Activated CD4-positive, alpha-beta T cell treated with anti-CD3 and anti-CD28 coated beads for 36 hours (primary cell): ENCODE measurements at regions not wholly inside any gene's neighbourhood (a gene's known extent, or its start where the extent isn't known, plus 50 kb on each side); places are given as distances from the start of the nearest gene placed in this dataset.

Experiments used
- ATAC-seq: fragments of 200-7000 bp; cut with Tn5 transposase; one replicate; pipeline ENCODE4 v1.10.0; 2021; ENCODE audit warnings: mild to moderate bottlenecking, moderate library complexity
- CTCF ChIA-PET: fragments of 350-600 bp; sonication (Branson Sonifier 250); formaldehyde crosslinking; loops from one replicate; lab custom pipeline; 2021; ENCODE audit warnings: antibody characterized with exemption; lab: Charles Lee
- POLR2A ChIA-PET: fragments of 350-600 bp; sonication (Branson Sonifier 250); formaldehyde crosslinking; loops from one replicate; lab custom pipeline; 2021; ENCODE audit warnings: antibody characterized with exemption, inconsistent platforms; lab: Charles Lee
- DNase-seq: peaks from one replicate; pipeline ENCODE4 v3.0.0-alpha.2; 2020
- H3K27ac Mint-ChIP-seq: one replicate; pipeline ENCODE4 v1.8.0; 2021; ENCODE audit warnings: mixed read lengths
- H3K27me3 Mint-ChIP-seq: one replicate; pipeline ENCODE4 v1.8.0; 2021; ENCODE audit warnings: mixed read lengths
- H3K36me3 Mint-ChIP-seq: one replicate; pipeline ENCODE4 v1.8.0; 2021; ENCODE audit warnings: low read depth, mixed read lengths
- H3K4me1 Mint-ChIP-seq: one replicate; pipeline ENCODE4 v1.8.0; 2021; ENCODE audit warnings: mixed read lengths
- H3K4me3 Mint-ChIP-seq: one replicate; pipeline ENCODE4 v1.8.0; 2021; ENCODE audit warnings: mild to moderate bottlenecking, moderate library complexity, mixed read lengths
- H3K9me3 Mint-ChIP-seq: one replicate; pipeline ENCODE4 v1.8.0; 2021; ENCODE audit warnings: low read depth, mixed read lengths
- intact Hi-C, 2 experiments: fragments of 100-400 bp; cut with DNase I in 1 of 2; cut with micrococcal nuclease in 1 of 2; formaldehyde crosslinking; loops; one replicate each; pipeline versions ENCODE4 v1.14.2 to v1.15.1; 2022 to 2024; cut with DNase I, micrococcal nuclease

- intact Hi-C loops, result no loop called here
- no peaks in the 10 kb centered on the region for H3K27me3 Mint-ChIP-seq
- H3K9me3 Mint-ChIP-seq, result no peaks in the 10 kb centered on the region
- no peak overlapping the region for H3K27ac Mint-ChIP-seq
- DNase-seq, result no peak
- no peaks in the 10 kb centered on the region for H3K36me3 Mint-ChIP-seq
- no peak overlapping the region for H3K4me3 Mint-ChIP-seq
- no peaks in the 10 kb centered on the region for H3K4me1 Mint-ChIP-seq
- CTCF ChIA-PET, result no interaction called here
- POLR2A ChIA-PET, result no interaction called here
- ATAC-seq, result no peak
Observed at GRCh38 chr2:128984081-128984480, 665.4 kb upstream of the HS6ST1 start.

DNA sequence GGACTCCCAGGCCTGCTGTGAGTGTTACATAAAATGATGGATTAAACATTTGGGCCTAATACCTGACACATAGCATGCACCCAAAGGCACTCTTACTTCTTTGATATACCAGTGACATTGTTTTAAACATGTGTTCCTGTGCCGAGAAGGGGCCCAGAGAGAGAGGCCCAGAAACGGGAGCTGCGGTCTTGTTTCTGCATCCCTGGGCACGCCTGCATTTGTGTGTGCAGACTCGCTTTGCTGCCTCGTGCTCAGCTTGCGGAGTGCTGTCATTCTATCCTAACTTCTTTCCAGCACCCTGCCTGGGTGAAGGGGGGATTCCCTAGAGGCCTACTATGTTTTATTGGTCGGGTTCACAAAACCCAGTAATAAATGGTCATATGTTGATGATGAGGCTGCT is 666.2 kb upstream of the HS6ST1 start:
- CTCF ChIA-PET, result no interaction called here
- no peak for DNase-seq
- ATAC-seq, result no peak
- no peaks in the 10 kb centered on the region for H3K36me3 Mint-ChIP-seq
- no peaks in the 10 kb centered on the region for H3K4me1 Mint-ChIP-seq
- intact Hi-C loops, result no loop called here
- H3K27ac Mint-ChIP-seq, result no peak overlapping the region
- no peak overlapping the region for H3K4me3 Mint-ChIP-seq
- H3K9me3 Mint-ChIP-seq, result no peaks in the 10 kb centered on the region
- H3K27me3 Mint-ChIP-seq, result no peaks in the 10 kb centered on the region
- POLR2A ChIA-PET, result no interaction called here

- ChIA-PET POLR2A (no interaction called here), CTCF (no interaction called here)
- no peak for ATAC-seq
- no peak for DNase-seq
- Mint-ChIP-seq H3K27me3 (no peaks in the 10 kb centered on the region), H3K36me3 (no peaks in the 10 kb centered on the region), H3K9me3 (no peaks in the 10 kb centered on the region), H3K4me3 (no peak overlapping the region), H3K4me1 (no peaks in the 10 kb centered on the region), H3K27ac (no peak overlapping the region)
- intact Hi-C loops, result no loop called here
Observed at GRCh38 chr2:128986026-128986715, 667.5 kb upstream of the HS6ST1 start.

- H3K27me3 Mint-ChIP-seq, result no peaks in the 10 kb centered on the region
- ChIA-PET POLR2A (no interaction called here), CTCF (interaction anchor here (0.6 to 0.7 kb wide), 3 partner anchors 102 to 1187 kb away, joined by 3 read pairs; no protein-coding TSS in a partner anchor)
- no peak for ATAC-seq
- intact Hi-C loops, result no loop called here
- H3K4me3 Mint-ChIP-seq, result no peak overlapping the region
- H3K4me1 Mint-ChIP-seq, result no peaks in the 10 kb centered on the region
- DNase-seq, result no peak
- H3K9me3 Mint-ChIP-seq, result no peaks in the 10 kb centered on the region
- H3K27ac Mint-ChIP-seq, result no peak overlapping the region
- no peaks in the 10 kb centered on the region for H3K36me3 Mint-ChIP-seq
Observed at GRCh38 chr2:128986867-128987268, 668.2 kb upstream of the HS6ST1 start.

GRCh38 chr2:128988326-128988725 is 669.7 kb upstream of the HS6ST1 start:
- H3K27ac Mint-ChIP-seq, result no peak overlapping the region
- H3K36me3 Mint-ChIP-seq, result no peaks in the 10 kb centered on the region
- no peaks in the 10 kb centered on the region for H3K27me3 Mint-ChIP-seq
- no peak overlapping the region for H3K4me3 Mint-ChIP-seq
- CTCF ChIA-PET, result no interaction called here
- H3K9me3 Mint-ChIP-seq, result no peaks in the 10 kb centered on the region
- DNase-seq (no peak), ATAC-seq (no peak)
- H3K4me1 Mint-ChIP-seq, result no peaks in the 10 kb centered on the region
- POLR2A ChIA-PET, result no interaction called here
- intact Hi-C loops, result no loop called here

- no peak overlapping the region for H3K27ac Mint-ChIP-seq
- no peaks in the 10 kb centered on the region for H3K4me1 Mint-ChIP-seq
- no peaks in the 10 kb centered on the region for H3K36me3 Mint-ChIP-seq
- CTCF ChIA-PET, result interaction anchor here (0.6 kb wide), 1 partner anchor 229 kb away, joined by 3 read pairs; no protein-coding TSS in a partner anchor
- H3K9me3 Mint-ChIP-seq, result no peaks in the 10 kb centered on the region
- DNase-seq (no peak), ATAC-seq (no peak)
- H3K27me3 Mint-ChIP-seq, result no peaks in the 10 kb centered on the region
- intact Hi-C loops, result no loop called here
- POLR2A ChIA-PET, result no interaction called here
- no peak overlapping the region for H3K4me3 Mint-ChIP-seq
Observed at GRCh38 chr2:128988967-128989366, 670.3 kb upstream of the HS6ST1 start.

DNA sequence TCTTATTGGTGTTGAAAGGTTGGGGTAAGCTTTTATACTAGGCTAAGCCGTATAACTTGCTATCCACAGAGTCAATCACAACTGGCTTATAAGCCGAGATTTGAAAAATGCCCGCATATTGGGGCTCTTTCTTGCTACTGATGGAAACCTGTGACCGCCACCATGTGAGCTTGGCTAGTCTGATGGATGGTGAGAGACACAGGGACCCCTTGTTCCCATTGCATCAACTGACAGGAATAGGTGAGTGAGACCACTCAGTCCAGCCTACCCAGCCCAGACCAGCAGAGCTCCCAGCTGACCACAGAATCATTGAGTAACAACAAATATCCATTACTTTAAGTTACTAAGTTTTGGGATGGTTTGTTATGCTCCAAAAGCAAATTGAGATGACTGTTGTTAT is 676.4 kb upstream of the HS6ST1 start:
- no peaks in the 10 kb centered on the region for H3K27me3 Mint-ChIP-seq
- CTCF ChIA-PET, result no interaction called here
- no peak overlapping the region for H3K4me3 Mint-ChIP-seq
- no peaks in the 10 kb centered on the region for H3K4me1 Mint-ChIP-seq
- H3K27ac Mint-ChIP-seq, result no peak overlapping the region
- no peaks in the 10 kb centered on the region for H3K9me3 Mint-ChIP-seq
- intact Hi-C loops, result no loop called here
- no peak for DNase-seq
- ATAC-seq, result no peak
- H3K36me3 Mint-ChIP-seq, result no peaks in the 10 kb centered on the region
- POLR2A ChIA-PET, result no interaction called here

GRCh38 chr2:128996078-128996477 is 677.4 kb upstream of the HS6ST1 start:
- ChIA-PET CTCF (no interaction called here), POLR2A (no interaction called here)
- no peaks in the 10 kb centered on the region for H3K9me3 Mint-ChIP-seq
- ATAC-seq, result no peak
- no peak for DNase-seq
- no peaks in the 10 kb centered on the region for H3K27me3 Mint-ChIP-seq
- no peak overlapping the region for H3K4me3 Mint-ChIP-seq
- intact Hi-C loops, result no loop called here
- no peak overlapping the region for H3K27ac Mint-ChIP-seq
- H3K4me1 Mint-ChIP-seq, result no peaks in the 10 kb centered on the region
- no peaks in the 10 kb centered on the region for H3K36me3 Mint-ChIP-seq

DNA sequence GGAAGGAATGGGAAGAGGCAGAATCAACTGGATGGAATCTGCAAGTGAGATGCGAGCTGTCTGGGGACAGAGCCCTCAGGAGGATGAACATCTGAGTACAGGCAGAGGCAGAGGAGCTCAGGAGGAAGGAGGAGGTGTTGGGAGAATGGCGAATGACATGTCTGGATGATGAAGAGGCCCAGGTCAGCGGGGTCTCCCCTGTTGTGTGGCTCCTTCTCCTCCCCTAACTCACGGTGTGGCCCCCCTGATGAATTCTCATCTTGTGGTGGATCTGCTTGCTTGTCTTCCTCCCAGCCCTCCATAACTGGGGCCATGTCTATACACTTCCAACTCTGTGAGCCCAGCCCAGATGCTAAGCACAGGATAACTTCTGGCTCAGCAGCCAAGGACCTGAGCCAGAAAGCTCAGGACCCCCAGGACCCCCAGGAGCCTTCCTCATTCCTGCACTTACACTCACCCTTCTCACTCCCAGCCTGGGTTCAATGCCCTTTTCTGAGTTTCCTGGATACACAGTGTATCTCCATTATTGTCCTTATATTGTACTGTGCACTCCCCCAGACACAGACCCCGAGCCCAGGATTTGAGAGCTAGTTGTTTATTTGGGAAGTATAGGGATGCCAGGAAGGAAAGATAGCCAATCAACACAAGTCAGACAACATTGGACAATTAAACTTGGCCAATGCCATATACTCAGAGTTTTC is 678.6 kb upstream of the HS6ST1 start:
- Mint-ChIP-seq H3K4me3 (no peak overlapping the region), H3K4me1 (no peaks in the 10 kb centered on the region), H3K9me3 (no peaks in the 10 kb centered on the region), H3K27ac (no peak overlapping the region), H3K36me3 (no peaks in the 10 kb centered on the region), H3K27me3 (no peaks in the 10 kb centered on the region)
- ChIA-PET POLR2A (no interaction called here), CTCF (no interaction called here)
- DNase-seq (no peak), ATAC-seq (no peak)
- intact Hi-C loops, result no loop called here

- Mint-ChIP-seq H3K4me1 (no peaks in the 10 kb centered on the region), H3K9me3 (no peaks in the 10 kb centered on the region), H3K27me3 (no peaks in the 10 kb centered on the region), H3K27ac (no peak overlapping the region), H3K4me3 (no peak overlapping the region), H3K36me3 (no peaks in the 10 kb centered on the region)
- CTCF ChIA-PET, result no interaction called here
- no peak for ATAC-seq
- POLR2A ChIA-PET, result no interaction called here
- intact Hi-C loops, result no loop called here
- no peak for DNase-seq
Observed at GRCh38 chr2:129001926-129002325, 683.3 kb upstream of the HS6ST1 start.

DNA sequence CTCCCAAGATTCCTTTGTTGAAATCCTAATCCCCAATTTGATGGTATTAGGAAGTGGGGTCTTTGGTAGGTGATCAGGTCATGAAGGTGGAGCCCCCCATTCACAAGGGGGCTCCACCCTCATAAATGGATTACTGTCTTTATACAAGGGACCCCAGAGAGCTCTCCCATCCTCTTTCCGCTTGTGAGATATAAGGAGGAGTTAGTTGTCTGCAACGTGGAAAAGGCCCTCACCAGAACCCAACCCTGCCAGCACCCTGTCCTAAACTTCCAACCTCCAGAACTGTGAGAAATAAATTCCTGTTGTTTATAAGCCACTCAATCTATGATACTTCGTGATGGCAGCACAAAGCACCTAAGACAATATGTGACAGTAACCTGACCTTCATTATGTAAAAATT is 684.1 kb upstream of the HS6ST1 start:
- intact Hi-C loops, result no loop called here
- ChIA-PET CTCF (no interaction called here), POLR2A (no interaction called here)
- Mint-ChIP-seq H3K9me3 (no peaks in the 10 kb centered on the region), H3K27me3 (no peaks in the 10 kb centered on the region), H3K27ac (no peak overlapping the region), H3K4me3 (no peak overlapping the region), H3K36me3 (no peaks in the 10 kb centered on the region), H3K4me1 (no peaks in the 10 kb centered on the region)
- ATAC-seq (no peak), DNase-seq (no peak)

DNA sequence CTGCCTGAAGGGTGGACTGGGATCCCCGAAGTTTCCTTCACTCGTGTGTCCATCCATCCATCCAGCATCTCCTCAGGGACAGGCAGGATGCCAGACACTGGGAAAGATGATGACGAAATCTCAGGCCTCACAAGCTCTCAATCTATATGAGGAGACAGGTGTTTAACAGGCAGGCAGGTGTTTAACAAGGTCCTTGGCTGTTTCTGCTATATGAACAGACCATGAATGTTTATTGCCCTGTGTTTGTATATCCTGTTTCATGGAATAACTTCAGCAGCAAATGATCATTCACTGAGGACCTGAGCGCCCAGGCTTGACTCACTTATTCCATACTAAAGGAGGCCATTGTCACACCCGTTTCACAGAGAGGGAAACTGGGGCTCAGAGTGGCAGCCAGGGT is 685.8 kb upstream of the HS6ST1 start:
- ATAC-seq (no peak), DNase-seq (no peak)
- POLR2A ChIA-PET, result no interaction called here
- no peak overlapping the region for H3K27ac Mint-ChIP-seq
- no peak overlapping the region for H3K4me3 Mint-ChIP-seq
- H3K27me3 Mint-ChIP-seq, result no peaks in the 10 kb centered on the region
- intact Hi-C loops, result no loop called here
- no peaks in the 10 kb centered on the region for H3K4me1 Mint-ChIP-seq
- no peaks in the 10 kb centered on the region for H3K36me3 Mint-ChIP-seq
- H3K9me3 Mint-ChIP-seq, result no peaks in the 10 kb centered on the region
- CTCF ChIA-PET, result interaction anchor here (0.7 kb wide), 1 partner anchor 590 kb away, joined by 3 read pairs; no protein-coding TSS in a partner anchor
